OCI-LY7 (cell line): ENCODE measurements at regions not wholly inside any gene's neighbourhood (a gene's known extent, or its start where the extent isn't known, plus 50 kb on each side); places are given as distances from the start of the nearest gene placed in this dataset.

Source experiments
- CTCF ChIP-seq: fragments of 200-600 bp; sonication (generic); conservative IDR thresholded peaks from 2 replicates; pipeline ENCODE4 v1.5.1; 2014; ENCODE audit warnings: mild to moderate bottlenecking, antibody characterized with exemption, low read length, moderate library complexity, mixed read lengths
- EZH2phosphoT487 ChIP-seq: fragments of 200-600 bp; sonication (generic); IDR thresholded peaks from 2 replicates; pipeline ENCODE4 v1.6.1; 2018; ENCODE audit warnings: low read depth, borderline replicate concordance, mild to moderate bottlenecking, mixed run types, antibody characterized with exemption, low read length, moderate library complexity, mixed read lengths

GRCh38 chr2:8134473-8134932 lies 547.4 kb upstream of the ID2 start:
- TF ChIP-seq CTCF (no peak), EZH2phosphoT487 (no peak)
